Astrocyte of the spinal cord (primary cell): ENCODE measurements at regions not wholly inside any gene's neighbourhood (a gene's known extent, or its start where the extent isn't known, plus 50 kb on each side); places are given as distances from the start of the nearest gene placed in this dataset.
A peak's percentile ranks its signal among the peaks of the same experiment; 100 is the strongest.

Experiments used
- DNase-seq: peaks from one replicate; pipeline ENCODE4 v3.0.0; 2011; ENCODE audit warnings: low read depth, low spot score
- H3K4me3 ChIP-seq: 2 replicates; pipeline ENCODE4 v1.5.1; 2011; ENCODE audit warnings: low read depth, mild to moderate bottlenecking, low read length, moderate library complexity
- in situ Hi-C: cut with HindIII; loops from 2 replicates; pipeline ENCODE4 v1.10.0; 2017; ENCODE audit warnings: low sequenced_read_pairs
- TF ChIP-seq, protein P1 (sequence below): IDR thresholded peaks from 2 replicates; pipeline ENCODE4 v1.5.1; 2012; ENCODE audit warnings: low read depth, mild to moderate bottlenecking, low read length, inconsistent platforms

DNA sequence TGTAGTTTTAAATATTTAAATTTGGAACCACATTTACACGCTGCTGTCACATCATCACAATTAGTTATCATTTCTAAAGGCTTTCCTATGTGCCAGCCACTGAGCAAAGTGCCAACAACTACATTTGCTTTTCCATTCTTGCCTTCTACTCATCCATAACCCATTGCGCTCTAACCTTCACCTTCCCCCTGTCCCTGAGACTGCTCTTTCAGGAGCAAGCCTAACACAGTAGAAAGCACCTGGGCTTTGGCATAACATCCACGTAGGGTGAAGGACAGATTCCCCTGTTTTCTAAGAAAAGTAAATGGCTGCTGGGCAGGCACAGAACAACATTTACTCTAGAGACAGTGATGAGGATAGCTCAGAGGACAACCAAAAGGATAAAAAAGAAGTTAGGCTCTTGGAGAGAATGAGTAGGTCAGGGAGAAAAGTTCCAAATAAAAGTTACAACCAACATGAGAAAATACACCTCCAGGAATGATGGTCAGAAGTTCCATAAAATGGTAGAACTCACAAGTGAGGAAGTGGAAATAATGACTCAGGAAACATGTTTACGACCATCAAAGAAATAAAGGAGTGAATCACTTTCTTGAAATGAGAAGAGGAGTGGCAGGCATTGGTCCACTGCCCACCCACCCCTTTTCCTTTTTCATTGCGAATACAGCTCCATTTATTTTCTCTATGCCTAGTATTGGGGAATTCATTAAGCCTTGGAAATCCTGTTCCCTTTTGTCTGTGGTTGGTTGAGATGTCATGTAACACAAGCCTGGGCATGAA is 77.2 kb downstream of the PFDN4 start:
- DNase-seq: peak; percentile 21
- in situ Hi-C loops: no loop called here
- H3K4me3 ChIP-seq: no peak overlapping the region
- TF ChIP-seq, protein P1, sequence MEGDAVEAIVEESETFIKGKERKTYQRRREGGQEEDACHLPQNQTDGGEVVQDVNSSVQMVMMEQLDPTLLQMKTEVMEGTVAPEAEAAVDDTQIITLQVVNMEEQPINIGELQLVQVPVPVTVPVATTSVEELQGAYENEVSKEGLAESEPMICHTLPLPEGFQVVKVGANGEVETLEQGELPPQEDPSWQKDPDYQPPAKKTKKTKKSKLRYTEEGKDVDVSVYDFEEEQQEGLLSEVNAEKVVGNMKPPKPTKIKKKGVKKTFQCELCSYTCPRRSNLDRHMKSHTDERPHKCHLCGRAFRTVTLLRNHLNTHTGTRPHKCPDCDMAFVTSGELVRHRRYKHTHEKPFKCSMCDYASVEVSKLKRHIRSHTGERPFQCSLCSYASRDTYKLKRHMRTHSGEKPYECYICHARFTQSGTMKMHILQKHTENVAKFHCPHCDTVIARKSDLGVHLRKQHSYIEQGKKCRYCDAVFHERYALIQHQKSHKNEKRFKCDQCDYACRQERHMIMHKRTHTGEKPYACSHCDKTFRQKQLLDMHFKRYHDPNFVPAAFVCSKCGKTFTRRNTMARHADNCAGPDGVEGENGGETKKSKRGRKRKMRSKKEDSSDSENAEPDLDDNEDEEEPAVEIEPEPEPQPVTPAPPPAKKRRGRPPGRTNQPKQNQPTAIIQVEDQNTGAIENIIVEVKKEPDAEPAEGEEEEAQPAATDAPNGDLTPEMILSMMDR: no peak

DNA sequence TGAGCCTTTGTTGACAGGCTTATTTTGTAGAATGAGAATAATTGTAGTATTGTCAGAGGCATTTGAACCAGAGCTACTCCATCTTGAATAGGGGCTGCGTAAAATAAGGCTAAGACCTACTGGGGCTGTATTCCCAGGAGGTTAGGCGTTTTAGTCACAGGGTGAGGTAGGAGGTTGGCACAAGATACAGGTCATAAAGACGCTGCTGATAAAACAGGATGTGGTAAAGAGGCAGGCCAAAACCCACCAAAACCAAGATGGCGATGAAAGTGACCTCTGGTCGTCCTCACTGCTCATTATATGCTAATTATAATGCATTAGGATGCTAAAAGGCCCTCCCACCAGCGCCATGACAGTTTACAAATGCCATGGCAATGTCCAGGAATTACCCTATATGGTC is 82.7 kb downstream of the PFDN4 start:
- TF ChIP-seq, protein P1: no peak
- in situ Hi-C loops: no loop called here
- no peak overlapping the region for H3K4me3 ChIP-seq
- DNase-seq: no peak

DNA sequence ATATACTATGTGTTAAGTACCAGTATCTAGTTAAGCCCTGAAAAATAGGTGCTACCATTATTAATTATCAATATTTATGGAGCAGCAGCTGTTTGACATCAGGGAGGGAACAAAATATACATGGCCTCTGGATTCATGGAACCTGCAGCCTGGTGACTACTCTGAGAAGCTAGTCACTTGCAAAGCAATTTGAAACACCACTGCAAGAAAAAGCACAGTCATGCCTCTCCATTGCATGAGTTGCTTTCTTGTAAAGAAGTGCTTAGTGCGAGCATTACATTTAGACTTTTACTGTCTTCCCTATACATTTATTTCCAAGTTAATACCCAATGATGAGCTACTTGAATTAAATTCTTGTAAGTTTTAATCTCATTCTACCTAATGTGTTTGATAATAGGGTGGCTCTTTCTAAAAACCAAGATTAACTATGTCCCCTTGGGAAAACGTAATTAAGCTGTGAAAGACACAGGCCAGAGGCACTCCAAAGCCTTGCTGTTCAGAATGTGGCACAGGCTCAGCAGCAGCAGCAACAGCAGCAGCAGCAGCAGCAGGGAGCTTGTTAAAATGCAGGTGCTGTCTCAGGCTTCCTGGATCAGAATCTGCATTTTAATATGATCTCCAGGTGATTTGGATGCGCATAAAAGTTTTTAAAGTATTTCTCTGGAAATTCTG is 83.6 kb downstream of the PFDN4 start:
- TF ChIP-seq, protein P1: no peak
- in situ Hi-C loops: no loop called here
- DNase-seq: no peak

DNA sequence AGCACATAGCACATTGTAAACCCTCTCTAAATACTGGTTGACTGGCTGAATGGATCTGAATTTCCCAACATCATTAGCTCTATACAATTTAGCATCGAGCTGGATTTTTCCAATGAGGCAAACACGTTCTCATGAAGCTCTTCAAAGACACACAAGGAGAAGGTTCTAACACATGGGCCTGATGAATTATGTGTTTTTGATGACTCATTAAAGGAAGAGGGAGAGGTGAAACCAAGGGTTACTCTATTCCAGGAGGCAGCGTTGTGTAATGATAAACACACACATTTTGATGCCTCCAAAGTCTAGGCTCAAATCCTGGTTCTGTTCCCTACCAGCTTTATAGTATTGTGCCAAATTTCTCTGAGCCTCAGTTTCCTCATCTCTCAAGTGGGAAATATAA is 84.3 kb downstream of the PFDN4 start:
- DNase-seq: peak; percentile 12
- no peak overlapping the region for H3K4me3 ChIP-seq
- TF ChIP-seq, protein P1: no peak
- in situ Hi-C loops: no loop called here

More for the DNA sequence above, 83.6 kb downstream of the PFDN4 start:
- no peak overlapping the region for H3K4me3 ChIP-seq

DNA sequence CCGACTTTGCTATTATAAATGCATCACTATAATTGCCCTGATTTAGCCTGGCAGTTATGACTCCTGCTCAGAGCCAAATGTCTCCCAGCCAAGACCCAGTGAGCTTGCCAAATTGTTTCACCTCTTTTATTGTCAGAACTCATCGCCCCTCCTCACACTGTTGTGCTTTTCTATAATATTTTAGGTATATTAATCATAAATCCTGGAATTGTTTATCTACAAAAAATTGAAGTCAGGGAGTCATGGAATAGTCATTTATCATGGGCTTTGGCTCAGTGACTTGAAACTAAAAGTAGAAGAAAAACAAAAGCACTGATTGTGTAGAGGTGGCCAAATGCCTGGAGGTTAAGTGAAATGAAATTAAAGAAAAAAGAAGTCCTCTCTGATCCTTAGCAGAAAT is 85.6 kb downstream of the PFDN4 start:
- TF ChIP-seq, protein P1: no peak
- DNase-seq: no peak
- in situ Hi-C loops: no loop called here
- no peak overlapping the region for H3K4me3 ChIP-seq

DNA sequence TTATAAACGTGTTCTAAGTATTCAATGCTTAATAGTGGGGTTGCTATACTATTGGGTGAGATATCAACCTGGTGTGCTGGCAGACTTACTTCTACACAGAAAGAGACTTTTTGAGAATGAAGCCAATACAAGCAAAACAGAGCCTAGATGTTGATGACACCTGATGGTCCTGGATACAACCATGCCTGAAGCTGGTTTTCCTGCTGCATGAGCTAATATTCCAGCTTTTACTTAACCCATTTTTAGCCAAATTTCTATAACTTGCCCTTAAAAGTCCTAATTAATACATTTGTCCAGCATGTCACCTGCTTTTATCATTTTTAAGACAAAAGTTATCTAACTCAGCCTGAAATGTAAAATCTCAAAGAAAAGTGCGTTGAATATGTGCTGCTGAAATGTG is 86.2 kb downstream of the PFDN4 start:
- TF ChIP-seq, protein P1: no peak
- DNase-seq: no peak
- H3K4me3 ChIP-seq: no peak overlapping the region
- in situ Hi-C loops: no loop called here
